ENCODE measurements at regions not wholly inside any gene's neighbourhood (a gene's known extent, or its start where the extent isn't known, plus 50 kb on each side); places are given as distances from the start of the nearest gene placed in this dataset.
"Not testable (repeated sequence)": the region's sequence is repeated elsewhere in the genome, so short reads cannot be mapped to it uniquely, and the experiment has no call there.

DNA sequence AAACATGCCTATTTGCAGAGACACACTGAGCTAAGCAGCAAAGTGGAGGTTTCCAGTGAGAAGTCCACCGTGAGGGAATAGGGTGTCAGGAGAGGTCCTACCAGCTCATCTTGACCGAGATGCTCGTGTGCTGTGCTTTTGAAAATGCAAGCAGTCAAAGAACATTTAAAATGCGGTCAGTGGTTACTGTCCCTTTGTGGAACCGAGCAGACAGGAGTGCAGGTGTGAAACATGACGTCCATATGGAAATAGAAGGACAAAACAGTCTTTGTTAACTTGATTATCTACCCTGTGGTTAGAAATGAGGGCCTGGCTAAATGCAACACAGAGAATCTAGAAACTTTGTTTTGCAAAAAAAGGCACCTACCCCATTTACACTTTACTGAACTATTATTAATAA lies 473.3 kb downstream of the SPATA31A6 start:
- H3K36me3 ChIP-seq; H3K4me3 ChIP-seq; intact Hi-C loops (cut with DNase I); H3K4me1 ChIP-seq; H3K27me3 ChIP-seq; DNase-seq (ENCODE audit: low spot score in 2 of 2); H3K9me3 ChIP-seq; H3K27ac ChIP-seq: not testable (repeated sequence)

DNA sequence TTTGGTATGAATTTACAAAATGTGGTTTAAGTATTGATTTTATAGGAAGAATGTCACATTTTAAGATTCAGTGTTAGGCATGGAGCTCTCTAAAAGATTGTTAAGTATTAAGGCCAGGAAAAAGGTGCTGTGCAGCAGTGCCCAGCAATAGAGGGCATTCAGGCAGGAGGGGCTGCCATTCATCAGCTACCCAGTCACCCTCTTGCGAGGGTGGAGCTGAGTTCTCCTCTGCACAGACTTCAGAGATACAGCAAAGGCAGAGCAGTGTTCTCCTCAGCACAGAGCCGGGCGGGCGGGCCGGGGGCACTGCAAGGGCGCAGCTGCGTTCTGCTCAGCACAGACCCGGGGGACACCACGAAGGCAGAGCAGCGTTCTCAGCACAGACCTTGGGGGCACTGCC lies 474.0 kb downstream of the SPATA31A6 start:
- H3K4me1 ChIP-seq; DNase-seq (ENCODE audit: low spot score in 2 of 2); intact Hi-C loops (cut with DNase I); H3K27ac ChIP-seq; H3K4me3 ChIP-seq; H3K27me3 ChIP-seq; H3K9me3 ChIP-seq; H3K36me3 ChIP-seq: not testable (repeated sequence)

DNA sequence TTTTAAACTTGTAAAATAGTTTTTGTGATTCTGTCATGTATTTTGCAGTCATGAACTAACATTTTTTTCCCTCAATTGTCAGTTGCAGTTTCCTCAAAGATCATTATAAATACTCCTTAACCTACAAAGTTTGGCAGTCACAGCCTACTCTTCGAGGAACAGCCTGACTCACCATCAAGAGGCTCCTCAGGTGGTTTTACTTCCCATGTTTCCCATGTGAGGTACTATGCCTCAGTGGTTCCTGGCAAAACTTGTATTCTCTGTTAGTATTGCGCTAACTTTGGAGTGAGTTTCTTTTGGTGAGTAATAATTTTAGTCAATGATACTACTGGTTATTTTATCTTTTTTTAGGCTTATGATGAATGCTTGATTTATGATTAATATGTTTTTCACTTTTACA lies 513.7 kb downstream of the SPATA31A6 start:
- H3K4me3 ChIP-seq; H3K27me3 ChIP-seq; H3K27ac ChIP-seq; DNase-seq (ENCODE audit: low spot score in 2 of 2); H3K36me3 ChIP-seq; H3K9me3 ChIP-seq; intact Hi-C loops (cut with DNase I); H3K4me1 ChIP-seq: not testable (repeated sequence)

DNA sequence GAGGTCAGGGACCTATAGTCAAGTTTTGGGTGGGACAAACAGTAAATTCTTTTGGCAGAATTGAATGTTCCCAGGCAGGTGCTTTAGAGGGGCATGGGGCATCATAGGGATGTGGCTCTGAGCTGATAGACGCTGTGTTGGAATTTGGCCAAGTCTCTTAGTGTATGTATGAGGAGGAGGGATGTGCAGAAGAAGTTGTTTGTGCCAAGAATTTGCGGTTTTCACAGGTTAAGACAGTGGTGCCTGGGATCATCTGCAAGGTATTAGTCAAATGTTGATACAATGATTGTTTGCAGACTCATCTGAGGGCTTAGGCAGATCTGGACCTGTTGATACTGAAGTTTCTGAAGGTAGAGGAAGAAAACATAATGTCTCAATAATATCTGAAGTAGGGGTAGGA lies 519.4 kb downstream of the SPATA31A6 start:
- H3K36me3 ChIP-seq; DNase-seq (ENCODE audit: low spot score in 2 of 2); H3K27me3 ChIP-seq; H3K4me3 ChIP-seq; H3K4me1 ChIP-seq; H3K9me3 ChIP-seq; H3K27ac ChIP-seq; intact Hi-C loops (cut with DNase I): not testable (repeated sequence)

DNA sequence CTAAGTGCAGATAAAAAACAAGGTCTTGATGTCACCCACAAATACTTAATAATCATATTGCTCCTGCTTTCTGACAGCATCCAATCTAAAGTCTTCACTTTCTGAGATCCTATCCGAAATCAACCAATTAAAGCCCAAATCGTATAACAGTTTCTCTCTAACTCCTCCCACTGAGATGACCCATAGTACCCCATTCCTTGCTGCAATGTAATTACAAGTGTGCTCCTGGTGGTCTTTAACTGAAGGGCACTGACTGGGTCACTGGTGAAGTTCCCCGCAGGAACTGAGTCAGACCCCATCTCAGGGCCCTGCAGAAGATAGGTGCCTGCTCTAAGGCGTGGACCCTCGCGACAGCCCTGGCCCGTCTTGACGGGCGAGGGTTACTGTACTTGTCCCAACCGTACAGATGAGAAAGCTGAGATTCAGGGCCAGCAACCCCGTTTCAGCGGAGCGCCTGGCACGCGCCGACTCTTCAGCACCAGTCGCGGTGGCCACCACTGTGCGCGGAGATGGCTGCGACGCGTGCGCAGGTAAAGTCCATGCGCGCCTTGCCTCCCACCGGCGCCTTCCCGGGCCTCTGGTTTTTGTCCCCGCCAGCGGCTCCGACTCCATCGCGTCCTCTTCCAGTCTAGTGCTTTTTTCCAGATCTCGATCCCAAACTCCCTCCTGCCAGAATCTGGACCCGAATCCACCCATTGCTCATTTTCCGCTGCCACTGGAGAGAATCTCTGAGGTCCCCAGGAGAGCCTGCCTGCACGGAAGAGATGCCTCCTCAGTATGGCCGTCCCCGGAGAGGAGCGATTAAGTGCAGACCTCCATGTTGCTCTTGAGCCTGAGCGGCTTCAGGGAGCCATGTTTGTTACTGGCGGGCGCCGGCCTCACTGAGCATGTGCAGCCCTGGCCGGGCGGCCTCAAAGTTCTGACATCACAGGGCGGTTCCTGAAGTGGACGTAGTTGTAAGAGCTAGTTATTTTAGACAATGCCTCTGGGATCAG lies 541.7 kb downstream of the SPATA31A6 start:
- intact Hi-C loops (cut with DNase I); H3K4me1 ChIP-seq; H3K9me3 ChIP-seq; H3K4me3 ChIP-seq; H3K27ac ChIP-seq; H3K36me3 ChIP-seq; H3K27me3 ChIP-seq: not testable (repeated sequence)
- DNase-seq (ENCODE audit: low spot score in 2 of 2): peak in 1 of 2 donors; percentile 63

DNA sequence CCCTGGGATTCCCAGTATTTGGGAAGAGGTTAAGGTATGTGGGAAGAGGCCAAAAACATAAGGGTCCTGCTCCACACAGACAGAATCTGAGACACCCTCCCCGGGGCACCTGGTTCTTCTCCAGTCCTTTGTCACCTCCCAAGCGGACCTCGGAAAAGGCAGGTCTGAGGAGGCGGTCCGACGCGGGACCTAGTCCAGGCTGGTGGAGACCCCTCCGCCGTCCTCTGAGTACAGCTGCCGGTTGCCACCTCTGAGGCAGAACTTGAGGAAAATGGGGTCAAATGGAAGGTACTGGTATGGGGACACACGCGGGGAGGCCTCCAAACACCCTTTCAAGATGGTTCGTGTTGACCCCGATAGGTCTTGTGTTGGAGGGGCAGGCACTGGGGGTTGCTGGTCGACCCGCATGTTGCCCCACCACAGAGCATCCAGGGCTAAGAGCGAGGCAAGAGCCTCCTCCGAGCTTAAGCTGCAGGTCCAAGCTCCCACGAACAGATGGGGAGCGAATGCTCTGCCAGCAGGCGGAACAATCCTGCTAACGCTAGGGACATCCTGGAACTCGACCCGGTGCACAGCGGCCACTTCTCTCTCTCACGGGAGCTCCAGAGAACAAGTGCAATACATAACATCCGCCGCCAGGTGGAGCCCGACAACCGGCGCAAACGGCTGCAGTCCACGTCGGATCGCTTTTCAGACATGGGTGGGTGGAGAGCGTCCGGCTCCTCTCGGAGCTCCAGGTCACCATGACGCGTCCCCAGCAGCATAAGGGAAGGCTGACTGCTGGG lies 559.8 kb downstream of the SPATA31A6 start:
- TF ChIP-seq, protein P1, sequence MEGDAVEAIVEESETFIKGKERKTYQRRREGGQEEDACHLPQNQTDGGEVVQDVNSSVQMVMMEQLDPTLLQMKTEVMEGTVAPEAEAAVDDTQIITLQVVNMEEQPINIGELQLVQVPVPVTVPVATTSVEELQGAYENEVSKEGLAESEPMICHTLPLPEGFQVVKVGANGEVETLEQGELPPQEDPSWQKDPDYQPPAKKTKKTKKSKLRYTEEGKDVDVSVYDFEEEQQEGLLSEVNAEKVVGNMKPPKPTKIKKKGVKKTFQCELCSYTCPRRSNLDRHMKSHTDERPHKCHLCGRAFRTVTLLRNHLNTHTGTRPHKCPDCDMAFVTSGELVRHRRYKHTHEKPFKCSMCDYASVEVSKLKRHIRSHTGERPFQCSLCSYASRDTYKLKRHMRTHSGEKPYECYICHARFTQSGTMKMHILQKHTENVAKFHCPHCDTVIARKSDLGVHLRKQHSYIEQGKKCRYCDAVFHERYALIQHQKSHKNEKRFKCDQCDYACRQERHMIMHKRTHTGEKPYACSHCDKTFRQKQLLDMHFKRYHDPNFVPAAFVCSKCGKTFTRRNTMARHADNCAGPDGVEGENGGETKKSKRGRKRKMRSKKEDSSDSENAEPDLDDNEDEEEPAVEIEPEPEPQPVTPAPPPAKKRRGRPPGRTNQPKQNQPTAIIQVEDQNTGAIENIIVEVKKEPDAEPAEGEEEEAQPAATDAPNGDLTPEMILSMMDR (IDR thresholded peaks at IDR 0.05): peak; percentile 38 to 75 (median 68)
- H3K4me3 ChIP-seq; H3K27ac ChIP-seq; H3K27me3 ChIP-seq; H3K9me3 ChIP-seq; H3K36me3 ChIP-seq; H3K4me1 ChIP-seq; intact Hi-C loops (cut with DNase I): not testable (repeated sequence)
- peak in 1 of 2 donors; percentile 69 for DNase-seq (ENCODE audit: low spot score in 2 of 2)

DNA sequence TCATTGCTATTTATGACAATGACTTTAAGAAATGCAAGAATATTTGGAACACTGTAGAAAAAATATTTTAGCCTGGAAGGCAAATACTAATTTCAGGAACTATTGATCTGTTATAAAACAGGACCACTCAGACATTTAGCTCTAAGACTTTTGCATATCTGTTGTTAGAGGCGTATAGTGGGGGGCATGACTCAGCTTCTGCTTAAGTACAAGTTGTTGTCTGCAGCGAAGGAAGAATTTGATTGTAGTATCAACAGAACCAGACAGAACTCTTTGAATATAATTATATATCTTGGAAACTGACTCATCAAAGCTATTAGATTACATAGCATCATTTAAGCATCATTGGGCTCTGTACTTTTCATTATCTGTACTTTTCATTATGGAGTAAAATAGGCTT lies 573.8 kb downstream of the SPATA31A6 start:
- intact Hi-C loops (cut with DNase I); H3K36me3 ChIP-seq: not testable (repeated sequence)

DNA sequence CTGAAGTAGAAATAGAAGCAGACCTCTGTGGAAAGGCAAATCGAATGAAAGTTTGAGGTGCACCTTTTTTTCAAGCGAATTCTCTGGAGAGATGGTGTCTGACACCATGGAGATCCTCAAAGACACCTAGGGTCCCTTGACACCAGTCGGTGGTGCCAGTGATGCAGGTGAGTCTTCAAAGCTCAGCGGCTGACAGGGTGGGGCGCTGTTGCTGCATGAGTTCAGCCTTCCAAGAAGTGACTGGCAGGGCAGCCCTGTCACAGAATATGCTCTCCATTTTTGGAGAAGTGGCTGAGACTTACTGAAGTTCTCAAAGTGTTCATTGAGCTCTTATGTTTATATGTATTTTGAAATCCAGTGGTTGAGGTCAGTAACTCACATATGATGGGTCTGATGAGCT lies 575.9 kb downstream of the SPATA31A6 start:
- H3K4me3 ChIP-seq; H3K4me1 ChIP-seq; DNase-seq (ENCODE audit: low spot score in 2 of 2); intact Hi-C loops (cut with DNase I); H3K9me3 ChIP-seq; H3K36me3 ChIP-seq; H3K27me3 ChIP-seq; H3K27ac ChIP-seq: not testable (repeated sequence)

More for the DNA sequence above, 573.8 kb downstream of the SPATA31A6 start:
- H3K27ac ChIP-seq; H3K9me3 ChIP-seq; H3K27me3 ChIP-seq; H3K4me3 ChIP-seq; H3K4me1 ChIP-seq; DNase-seq (ENCODE audit: low spot score in 2 of 2): not testable (repeated sequence)

DNA sequence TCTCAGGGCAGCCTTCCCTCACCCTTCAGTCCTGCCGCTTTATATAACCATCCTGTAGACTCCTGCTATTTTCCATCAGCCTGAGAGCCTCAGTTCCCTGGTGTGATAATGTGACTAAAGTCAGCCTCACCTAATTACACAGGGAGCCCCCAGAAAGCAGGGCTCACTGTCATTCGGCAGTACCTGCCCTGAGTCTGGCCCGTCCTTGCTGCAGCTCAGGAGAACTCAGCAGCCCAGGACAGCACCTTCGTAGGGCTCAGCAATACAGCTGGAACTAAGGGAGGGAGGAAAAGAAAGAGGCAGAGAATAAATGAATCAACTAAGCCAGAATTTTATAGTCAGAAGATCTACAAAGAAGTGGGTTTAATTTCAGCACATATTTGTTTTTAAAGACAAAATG lies 598.7 kb downstream of the SPATA31A6 start:
- H3K27me3 ChIP-seq; DNase-seq (ENCODE audit: low spot score in 2 of 2); H3K27ac ChIP-seq; H3K4me3 ChIP-seq; H3K36me3 ChIP-seq; intact Hi-C loops (cut with DNase I); H3K4me1 ChIP-seq; H3K9me3 ChIP-seq: not testable (repeated sequence)

DNA sequence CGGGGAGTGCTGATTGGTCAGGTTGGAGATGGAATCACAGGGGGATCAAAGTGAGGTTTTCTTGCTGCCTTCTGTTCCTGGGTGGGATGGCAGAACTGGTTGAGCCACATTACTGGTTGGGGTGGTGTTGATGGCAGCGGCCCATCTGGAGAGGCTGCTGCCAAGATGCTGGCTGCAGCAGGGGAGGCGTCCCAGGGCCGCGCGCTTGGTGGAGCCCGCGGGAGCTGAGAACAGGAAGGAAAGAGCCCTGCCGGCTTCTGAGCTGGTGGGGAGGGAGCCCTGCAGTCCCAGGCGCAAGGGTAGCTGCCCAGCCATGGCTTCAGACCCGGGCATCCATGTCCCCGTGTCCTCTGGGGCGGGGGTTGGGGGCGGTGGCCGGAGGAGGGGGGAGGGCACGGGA lies 609.3 kb downstream of the SPATA31A6 start:
- intact Hi-C loops (cut with DNase I); H3K27me3 ChIP-seq; H3K36me3 ChIP-seq; H3K4me1 ChIP-seq; DNase-seq (ENCODE audit: low spot score in 2 of 2); H3K9me3 ChIP-seq; H3K27ac ChIP-seq; H3K4me3 ChIP-seq: not testable (repeated sequence)

Measured in ascending aorta (tissue), 2 donors.